HPDE6-E6E7 (cell line): ENCODE measurements at regions not wholly inside any gene's neighbourhood (a gene's known extent, or its start where the extent isn't known, plus 50 kb on each side); places are given as distances from the start of the nearest gene placed in this dataset.
"Not testable (repeated sequence)": the region's sequence is repeated elsewhere in the genome, so short reads cannot be mapped to it uniquely, and the experiment has no call there.

Experiments
- DNase-seq: peaks from one replicate; pipeline ENCODE4 v3.0.0; 2011; ENCODE audit warnings: missing footprints; ENCODE audit errors: extremely low spot score

DNA sequence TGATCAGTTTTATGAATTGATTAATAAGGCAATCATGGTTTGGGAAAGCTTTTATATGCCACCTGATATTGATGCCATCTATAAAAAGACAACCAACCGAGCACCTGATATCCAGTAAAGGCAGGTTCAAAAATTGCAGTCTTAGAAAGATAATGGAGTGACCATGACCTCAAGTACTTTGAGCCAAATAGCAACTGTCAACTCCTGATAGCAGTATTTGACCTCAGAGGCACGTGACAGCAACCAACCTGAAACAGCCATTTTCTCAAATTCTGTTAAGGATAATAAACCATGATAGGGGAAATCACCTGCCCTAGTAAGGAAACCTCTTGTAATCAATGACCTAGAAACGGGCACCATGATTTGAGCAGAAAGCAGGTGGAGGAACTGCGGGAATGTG lies 77.1 kb upstream of the NFE2L3 start:
- no peak for DNase-seq

DNA sequence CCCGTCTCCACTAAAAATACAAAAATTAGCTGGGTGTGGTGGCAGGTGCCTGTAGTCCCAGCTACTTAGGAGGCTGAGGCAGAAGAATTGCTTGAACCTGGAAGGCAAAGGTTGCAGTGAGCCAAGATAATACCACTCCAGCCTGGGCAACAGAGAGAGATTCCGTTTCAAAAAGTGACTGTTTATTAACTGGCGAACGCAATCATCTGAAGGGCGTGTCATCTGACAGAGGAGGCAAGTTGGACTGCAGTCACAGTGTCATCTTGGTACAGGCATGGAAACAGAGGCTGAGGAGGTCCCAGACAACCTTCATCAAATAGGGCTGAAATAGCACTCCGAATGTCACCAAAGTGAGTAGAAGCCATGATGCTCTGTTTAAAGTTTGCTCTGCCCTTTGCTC lies 75.3 kb upstream of the NFE2L3 start:
- DNase-seq, result no peak

DNA sequence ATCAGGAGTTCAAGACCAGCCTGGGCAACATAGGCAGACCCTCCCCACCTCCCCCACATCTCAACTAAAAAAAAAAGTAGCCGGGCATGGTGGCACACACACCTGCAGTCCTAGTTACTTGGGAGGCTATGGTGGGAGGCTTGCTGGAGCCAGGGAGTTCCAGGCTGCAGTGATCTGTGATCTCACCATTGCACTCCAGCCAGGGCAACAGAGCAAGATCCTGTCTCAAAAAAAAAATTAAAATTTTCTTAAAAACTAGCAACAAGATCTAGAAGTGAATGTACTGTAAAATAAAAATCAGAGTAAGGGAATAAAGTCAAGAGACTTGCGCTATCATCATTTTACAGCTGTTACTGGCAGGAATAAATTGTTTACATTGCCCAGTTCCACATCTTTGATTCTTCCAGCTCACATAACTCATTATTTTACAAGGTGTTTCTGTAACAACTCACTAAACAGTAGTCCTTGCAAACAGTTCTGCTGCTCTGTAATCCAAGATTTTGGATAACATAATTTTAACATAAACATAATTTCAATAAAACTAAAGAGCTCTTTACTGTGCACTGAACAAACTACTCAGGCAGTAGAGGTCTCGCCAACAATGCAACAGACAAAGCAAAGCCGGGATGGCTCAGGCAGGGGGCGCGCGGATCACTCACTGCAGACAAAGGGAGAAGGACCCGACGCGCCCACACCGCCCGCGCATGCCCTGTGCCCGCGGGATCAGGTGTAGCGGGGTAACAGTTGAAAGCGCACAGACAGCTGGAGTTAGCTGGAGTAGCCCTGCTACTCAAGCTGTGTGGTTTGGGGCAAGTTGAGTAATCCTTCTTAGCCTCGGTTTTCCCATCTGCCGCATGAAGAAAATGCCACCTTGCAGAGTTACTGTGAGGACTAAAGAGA lies 73.3 kb upstream of the NFE2L3 start:
- peak; percentile 65 for DNase-seq

DNA sequence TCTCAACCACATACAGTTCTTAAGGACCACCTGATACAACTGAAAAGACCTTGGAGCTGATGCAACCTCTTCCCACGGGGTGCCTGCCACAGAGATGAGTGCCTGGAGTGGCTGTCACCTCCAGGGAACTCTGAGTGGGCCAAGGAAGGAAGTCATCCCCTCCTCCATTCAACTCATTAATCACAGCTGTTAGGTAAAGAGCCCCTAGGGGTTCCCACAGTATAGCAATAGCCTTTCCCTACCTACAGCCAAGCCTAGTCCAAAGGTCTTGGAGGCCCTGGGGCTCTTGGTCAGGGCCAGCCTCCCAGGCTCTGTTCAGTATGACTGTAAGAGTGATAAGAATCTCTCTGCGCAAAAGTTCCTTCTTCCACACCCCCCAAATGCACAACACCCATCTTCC lies 70.4 kb upstream of the NFE2L3 start:
- DNase-seq, result no peak

DNA sequence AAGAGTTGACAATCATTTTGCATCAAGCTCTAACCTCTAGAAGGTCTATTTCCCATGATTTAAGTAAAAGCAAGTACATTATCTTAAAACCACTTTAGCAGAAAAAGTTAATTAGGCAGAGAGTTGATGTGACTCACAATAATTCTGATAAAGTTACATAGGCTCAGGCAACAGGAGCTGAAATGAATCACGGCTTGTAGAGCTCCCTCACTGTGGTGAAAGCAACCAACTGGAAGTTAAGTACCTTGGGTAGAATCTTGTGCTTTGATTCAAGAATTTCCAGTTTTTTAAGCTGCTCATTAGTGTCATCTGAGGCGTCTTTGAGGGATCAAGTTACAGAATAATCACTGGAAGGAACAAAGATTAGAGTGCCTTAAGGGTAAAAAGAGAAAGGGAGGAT lies 68.9 kb upstream of the NFE2L3 start:
- peak; percentile 67 for DNase-seq

DNA sequence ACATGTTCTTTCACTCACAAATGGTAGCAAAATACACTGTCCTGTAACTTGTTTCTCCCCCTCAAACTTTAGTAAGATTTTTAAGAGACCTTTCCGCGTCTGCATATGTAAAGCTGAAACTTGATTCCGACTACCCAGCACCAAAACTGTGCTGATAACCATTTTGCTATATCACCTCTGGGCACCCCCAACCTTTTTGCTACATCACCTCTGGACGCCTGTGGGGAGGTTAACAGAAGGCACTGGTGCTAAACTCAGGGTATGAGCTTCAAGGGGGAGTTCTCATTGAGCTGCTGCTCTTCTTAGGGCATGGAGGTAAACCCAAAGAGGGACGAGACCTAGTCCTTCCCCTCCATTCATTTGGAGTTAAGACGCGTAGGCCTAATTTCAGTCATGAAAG lies 67.6 kb upstream of the NFE2L3 start:
- DNase-seq, result no peak

DNA sequence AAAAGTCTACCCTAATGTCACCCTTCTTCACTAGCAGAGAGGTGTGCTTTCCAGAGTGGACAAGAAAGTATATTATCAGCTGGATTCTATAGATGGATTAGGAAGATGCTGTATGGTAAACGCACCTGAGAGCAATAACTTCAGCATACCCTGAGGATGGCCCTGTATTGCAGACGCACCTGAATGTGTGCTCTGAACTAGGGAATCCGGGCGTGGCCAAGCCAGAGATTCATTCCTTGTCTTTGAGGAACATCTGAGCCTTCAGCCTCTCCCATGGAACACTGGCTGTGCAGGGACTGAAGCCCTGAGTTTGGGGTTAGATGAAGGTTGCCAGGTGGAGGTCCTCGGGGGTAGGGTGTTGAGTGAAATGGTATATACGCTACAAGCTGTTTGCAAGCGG lies 66.2 kb upstream of the NFE2L3 start:
- DNase-seq, result no peak

DNA sequence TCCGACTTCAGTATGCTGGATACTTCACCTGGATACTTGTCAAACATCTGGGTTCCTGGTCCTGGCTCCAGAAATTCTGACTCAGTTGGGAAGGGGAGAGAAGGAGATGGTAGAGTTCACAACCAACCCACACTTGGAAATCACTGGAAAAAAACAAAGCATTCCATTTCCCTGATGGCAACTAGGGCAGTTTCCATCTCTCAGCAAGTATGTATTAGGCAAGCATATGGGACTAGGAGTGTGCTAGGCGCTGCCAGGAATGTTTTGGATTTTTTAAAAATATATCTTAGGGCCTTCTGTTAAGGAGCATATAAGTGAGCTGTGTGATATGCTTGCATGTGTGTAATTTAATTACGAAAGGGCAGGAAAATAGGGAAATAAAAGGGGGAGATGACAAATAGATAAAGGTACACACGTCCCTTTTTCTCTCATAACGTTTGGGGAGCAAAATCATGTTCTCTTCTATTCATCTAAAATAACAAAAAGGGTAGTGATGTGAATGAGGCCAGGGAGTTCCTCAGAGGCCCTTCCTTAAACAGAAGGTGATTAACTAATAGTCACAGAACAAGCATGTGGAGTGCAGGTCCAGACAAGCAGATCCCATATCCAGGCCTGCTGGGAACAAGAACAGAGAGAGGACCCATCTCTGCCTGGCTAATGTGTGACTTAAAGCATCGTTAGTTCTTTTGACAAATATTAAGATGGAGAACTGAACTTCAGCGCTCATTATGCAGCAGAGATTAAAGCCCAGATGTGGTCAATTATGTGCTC lies 64.5 kb upstream of the NFE2L3 start:
- DNase-seq, result peak; percentile 79

DNA sequence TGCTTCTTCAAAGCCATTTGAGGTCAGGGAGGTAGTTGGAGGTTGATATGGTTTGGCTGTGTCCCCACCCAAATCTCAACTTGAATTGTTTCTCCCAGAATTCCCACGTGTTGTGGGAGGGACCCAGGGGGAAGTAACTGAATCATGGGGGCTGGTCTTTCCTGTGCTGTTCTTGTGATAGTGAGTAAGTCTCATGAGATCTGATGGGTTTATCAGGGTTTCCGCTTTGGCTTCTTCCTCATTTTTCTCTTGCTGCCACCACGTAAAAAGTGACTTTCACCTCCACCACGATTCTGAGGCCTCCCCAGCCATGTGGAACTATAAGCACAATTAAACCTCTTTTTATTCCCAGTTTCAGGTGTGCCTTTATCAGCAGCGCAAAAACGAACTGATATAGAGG lies 62.5 kb upstream of the NFE2L3 start:
- not testable (repeated sequence) for DNase-seq

DNA sequence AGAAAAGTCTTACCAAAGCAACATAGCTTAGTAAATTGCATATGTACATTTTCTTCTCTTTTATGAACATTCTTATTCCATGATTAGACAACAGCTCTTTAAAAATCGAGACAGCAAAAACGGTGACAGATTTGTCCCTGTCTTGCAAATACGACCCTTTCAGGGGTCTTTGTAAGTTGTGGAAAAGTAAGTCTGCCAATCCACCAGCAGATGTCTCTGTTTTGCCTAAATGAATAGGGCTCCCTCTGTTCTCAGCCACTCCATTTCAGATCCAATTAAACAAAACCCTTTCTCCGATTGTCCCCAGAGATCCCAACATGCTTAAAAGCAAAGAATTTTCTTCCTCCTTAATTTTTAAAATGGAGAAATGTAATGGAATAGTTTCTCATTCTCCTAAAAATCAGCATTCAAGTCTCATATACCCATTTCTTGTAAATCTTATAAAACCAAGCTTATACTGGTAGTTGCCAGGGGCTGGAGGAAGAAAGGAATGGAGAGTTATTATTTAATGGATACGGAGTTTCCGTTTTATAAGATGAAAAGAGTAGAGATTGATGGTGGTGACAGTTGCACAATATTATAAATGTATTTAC lies 61.0 kb upstream of the NFE2L3 start:
- peak; percentile 39 for DNase-seq

DNA sequence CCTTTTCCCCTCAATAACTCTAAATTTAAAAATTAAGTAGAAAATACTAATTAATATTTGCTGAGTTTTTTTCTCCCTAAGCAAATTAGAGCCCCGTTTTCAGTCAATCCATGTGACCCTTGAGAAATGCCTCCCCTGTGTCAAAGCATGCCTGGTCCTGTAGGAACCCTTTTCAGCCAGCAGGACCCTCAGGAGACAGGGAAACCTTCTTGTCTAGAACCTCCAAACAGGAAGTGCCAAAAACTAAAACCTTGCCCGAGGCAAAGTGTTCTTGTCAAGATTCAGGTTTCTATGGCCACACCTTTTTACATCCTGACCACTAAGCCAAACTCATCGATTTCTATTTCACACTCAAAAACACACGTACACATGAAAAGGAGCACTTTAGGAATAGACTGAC lies 60.1 kb upstream of the NFE2L3 start:
- no peak for DNase-seq

DNA sequence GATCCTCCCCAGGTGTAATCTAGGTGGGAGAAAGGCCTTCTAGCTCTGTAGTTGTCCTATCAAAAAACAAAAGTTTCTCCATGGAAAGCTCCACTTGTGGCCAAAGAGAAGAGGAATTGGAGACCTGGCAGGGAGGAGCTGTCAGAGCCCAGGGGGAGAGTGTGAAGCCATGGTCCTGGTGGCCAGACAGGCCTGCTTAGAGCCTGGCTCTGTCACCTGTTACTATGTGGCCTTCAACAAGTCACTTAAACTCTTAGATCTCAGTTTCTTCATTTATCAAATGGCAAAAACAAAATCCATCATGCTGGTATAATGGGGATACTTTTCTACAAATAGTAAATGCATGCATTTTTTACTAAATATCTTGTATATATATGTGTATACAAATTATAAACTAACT lies 59.0 kb upstream of the NFE2L3 start:
- DNase-seq, result no peak

DNA sequence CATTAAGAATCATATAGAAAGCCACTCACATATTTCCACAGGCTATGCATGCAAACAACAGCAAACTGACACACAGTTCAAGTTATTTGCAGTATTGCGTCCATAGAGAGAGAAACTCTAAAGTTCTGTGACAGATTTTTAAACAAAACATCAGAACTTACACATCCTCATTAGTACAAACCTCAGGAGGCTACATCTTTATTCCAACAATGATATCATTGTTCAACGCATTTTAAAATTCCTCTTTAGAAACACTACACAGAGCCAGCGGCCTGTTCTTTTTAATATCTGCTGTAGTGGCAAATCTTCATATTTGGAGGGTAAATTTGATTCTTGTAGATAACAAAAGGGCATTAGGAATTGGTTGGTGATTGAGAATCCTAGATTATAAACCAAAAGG lies 55.9 kb upstream of the NFE2L3 start:
- no peak for DNase-seq

DNA sequence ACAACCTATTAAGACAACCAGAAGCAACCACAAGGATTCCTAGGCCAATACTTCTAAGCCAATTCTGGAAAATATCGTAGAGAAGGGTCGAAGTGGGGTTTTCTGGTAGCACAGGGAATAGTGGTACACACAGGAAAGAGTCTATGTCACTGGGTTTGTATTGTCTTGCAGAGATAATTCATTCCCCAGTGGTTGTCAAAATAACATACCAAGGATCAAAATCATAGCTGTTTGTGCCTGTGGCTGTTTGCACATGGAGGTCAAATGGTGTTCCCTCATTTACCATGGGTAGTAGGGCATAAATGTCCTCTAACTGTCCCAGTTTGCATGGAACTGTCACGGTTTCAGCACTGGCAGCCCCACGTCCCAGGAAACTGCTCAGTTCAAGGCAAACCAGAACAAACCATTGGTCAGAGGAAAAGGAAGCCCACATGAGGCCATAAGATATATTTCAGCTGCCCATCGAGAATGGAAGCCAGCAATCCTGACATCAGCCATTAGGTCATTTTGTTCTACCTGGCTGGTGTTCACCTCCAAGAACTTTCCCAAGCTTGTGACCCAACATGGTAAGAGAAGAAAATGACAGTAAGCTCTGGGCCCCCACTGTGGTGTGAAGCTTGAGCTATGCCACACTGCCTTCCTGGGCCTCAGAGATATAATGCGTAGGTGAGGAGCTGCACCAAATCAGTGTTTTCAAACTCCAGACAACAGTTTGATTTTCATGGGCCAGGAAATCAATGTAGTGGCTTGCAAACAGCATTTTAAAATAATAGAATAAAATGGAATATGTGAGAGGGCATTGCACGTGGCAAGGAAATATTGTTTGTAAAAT lies 53.9 kb upstream of the NFE2L3 start:
- no peak for DNase-seq

DNA sequence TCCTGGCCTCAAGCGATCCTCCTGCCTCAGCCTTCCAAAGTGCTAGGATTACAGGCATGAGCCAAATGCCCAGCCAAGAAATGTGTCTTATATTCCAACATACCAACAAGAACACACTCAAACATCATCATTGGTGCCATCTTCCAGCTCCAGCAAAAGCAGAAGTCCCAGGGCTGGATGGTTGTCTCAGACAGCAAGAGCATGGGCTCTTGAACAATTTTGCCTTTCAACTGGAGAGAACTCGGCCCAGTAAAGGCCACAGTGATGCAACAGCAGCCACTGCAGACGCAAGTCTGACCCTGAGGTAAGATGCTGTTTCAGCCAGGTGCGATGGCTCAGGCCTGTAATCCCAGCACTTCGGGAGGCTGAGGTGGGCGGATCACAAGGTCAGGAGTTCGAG lies 52.8 kb upstream of the NFE2L3 start:
- DNase-seq, result no peak

DNA sequence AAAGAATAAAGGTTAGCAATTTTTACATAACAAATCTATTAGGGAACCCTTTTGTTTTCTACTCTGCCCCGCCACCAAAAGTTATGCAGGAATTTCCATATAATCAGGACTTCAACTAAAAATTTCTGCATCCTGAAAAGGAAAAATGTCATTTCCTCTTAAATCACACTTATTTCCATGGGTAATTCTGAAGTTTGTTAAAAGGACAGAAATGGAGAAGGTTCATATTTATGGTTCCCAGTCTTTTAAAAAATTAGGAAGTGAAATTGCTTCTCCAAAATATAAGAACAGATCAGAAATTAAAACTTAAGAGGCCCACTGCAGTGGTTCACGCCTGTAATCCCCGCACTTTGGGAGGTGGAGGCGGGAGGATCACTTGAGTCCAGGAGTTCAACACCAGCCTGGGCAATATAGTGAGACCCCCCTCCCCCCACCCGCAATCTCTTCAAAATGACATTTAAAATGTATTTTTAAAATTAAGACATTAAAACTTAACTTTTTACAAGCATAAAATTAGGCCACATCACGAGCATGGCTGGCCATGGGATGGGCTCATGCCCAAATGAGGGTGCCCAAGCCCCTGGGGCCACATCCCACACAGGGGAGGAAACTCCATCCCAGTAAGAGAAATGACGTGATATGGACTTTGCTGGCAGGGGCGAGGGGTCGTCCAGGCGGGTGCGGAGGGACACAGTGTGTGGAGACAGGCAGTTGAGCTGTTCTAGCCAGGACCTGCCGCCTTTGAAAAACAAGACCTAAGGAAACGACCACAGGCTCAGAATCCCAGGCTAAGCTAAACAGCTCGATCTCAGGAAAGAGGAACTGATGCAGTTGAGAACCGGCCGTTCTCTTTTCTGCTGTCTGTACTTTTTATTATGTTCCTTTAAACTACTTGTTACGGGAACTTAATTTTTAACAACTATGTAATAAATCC lies 51.3 kb upstream of the NFE2L3 start:
- DNase-seq, result no peak

DNA sequence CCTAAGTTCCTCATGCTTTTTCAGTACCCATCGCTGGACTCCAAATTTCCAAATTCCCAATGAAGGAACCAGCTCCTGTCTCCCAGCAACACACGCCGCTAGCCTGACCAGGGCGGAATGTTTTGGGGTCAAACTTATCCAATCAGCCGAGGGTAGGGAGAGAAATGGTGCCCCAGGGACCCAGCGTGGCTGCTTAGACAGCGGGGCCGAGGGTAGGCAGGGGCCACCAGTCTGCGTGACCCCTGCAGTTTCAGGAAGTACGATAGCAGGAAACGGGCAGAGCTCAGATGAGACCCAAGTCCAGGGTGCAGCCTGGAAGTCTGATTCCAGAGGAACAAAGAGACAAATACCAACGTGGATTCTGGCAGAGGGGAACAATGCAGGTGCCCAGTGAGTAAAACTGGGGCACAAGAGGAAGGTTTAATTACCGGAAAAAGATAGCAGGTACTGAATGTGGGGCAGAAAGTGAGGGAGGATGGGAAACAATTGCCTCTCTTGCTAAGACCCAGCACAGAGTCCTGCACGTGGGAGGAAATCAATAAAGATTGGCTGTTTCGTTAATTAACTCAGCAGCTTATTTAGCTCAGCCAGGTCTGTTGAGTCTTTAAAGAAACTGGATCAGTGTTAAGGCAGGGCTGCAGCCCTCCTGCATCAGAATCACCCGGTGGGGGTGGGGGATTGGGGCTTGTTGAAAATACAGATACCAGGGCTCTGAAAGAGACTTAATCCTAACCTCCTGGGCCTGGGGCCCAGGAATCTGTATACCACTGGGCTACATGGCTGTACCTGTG lies 50.4 kb upstream of the NFE2L3 start:
- DNase-seq, result no peak

DNA sequence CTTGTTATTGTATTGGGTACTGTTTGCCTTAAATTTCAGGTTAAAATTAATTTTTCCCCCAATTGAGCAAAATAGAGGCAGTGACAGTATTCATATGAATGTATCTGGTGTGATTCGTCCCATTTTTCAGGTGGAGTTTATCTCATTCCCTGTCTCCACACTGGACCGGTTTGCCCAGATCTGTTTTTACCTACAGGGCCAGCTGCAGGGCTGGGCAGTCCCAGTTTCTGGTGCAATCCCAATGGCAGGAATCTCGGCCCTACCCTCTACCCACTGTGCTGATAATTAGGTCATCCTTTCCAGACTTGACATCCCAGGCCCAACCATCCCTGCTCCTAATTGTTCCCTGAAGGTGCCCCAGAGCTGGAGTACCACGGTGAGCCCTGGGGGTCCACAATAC lies 49.8 kb upstream of the NFE2L3 start:
- no peak for DNase-seq
